ENCODE measurements at regions not wholly inside any gene's neighbourhood (a gene's known extent, or its start where the extent isn't known, plus 50 kb on each side); places are given as distances from the start of the nearest gene placed in this dataset.

DNA sequence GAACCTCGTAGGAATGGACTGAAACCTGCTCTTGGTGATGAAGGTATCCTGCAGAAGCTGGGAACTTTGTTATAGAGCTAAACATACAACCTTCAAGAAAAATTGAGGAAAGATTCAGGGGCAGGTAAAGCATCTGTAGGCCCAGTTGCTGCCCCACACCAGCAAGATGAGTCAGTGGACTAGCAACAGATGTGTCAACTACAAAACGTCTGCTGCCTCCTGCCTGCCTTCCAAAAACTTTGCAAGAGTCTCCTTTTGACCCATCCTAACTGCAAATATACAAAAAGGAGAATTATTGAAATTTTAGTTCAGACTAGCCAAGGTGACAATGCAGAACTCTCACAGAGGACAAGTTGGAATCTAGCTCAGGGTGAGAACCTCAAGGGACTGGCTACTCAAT, 60.9 kb upstream of the TMTC1 start:
- DNase-seq = no peak

GRCh38 chr12:29843036-29843435, 59.3 kb upstream of the TMTC1 start:
- no peak for DNase-seq

- DNase-seq = no peak
These were observed 55.0 kb upstream of the TMTC1 start for GRCh38 chr12:29838768-29839167.

All from T-helper 2 cell (primary cell).